SK-N-SH treated with all-trans-retinoic acid at 6 μM for 48 hours (cell line): ENCODE measurements at regions not wholly inside any gene's neighbourhood (a gene's known extent, or its start where the extent isn't known, plus 50 kb on each side); places are given as distances from the start of the nearest gene placed in this dataset.

Experiments used
- ATAC-seq: fragments of 200-7000 bp; cut with Tn5 transposase; 3 replicates; pipeline ENCODE4 v1.9.1; 2020; ENCODE audit warnings: mild to moderate bottlenecking, moderate library complexity
- ARNTL ChIP-seq: fragments of 450-650 bp; formaldehyde crosslinking; IDR thresholded peaks from 2 replicates; pipeline ENCODE4 v1.5.0; 2020; ENCODE audit warnings: low read depth, mild to moderate bottlenecking, moderate library complexity, borderline replicate concordance
- BACH2 ChIP-seq: fragments of 250-450 bp; sonication (Bioruptor Pico); IDR thresholded peaks from 2 replicates; pipeline ENCODE4 v1.9.0; 2021; ENCODE audit warnings: mild to moderate bottlenecking, borderline replicate concordance
- CREB5 ChIP-seq: fragments of 250-450 bp; sonication (Bioruptor Pico); IDR thresholded peaks from 2 replicates; pipeline ENCODE4 v1.5.1; 2020; ENCODE audit warnings: low read depth, mild to moderate bottlenecking, moderate library complexity
- CSDC2 ChIP-seq: fragments of 250-450 bp; sonication (Bioruptor Pico); IDR thresholded peaks from 2 replicates; pipeline ENCODE4 v1.5.0; 2020; ENCODE audit warnings: mild to moderate bottlenecking, moderate library complexity
- CSRNP3 ChIP-seq: fragments of 250-450 bp; sonication (Bioruptor Pico); IDR thresholded peaks from 2 replicates; pipeline ENCODE4 v1.5.1; 2021; ENCODE audit warnings: mild to moderate bottlenecking, moderate library complexity
- ESRRG ChIP-seq: fragments of 250-450 bp; sonication (Bioruptor Pico); IDR thresholded peaks from 2 replicates; pipeline ENCODE4 v1.6.1; 2021; ENCODE audit warnings: mild to moderate bottlenecking
- GLIS3 ChIP-seq: fragments of 250-450 bp; sonication (Bioruptor Pico); IDR thresholded peaks from 2 replicates; pipeline ENCODE4 v1.5.0; 2020; ENCODE audit warnings: mild to moderate bottlenecking, moderate library complexity
- ISL1 ChIP-seq: fragments of 250-450 bp; sonication (Bioruptor Pico); IDR thresholded peaks from 2 replicates; pipeline ENCODE4 v2.1.2; 2022; ENCODE audit warnings: mild to moderate bottlenecking, moderate library complexity
- OSR1 ChIP-seq: fragments of 250-450 bp; sonication (Bioruptor Pico); IDR thresholded peaks from 2 replicates; pipeline ENCODE4 v1.8.0; 2022; ENCODE audit warnings: moderate library complexity, mild to moderate bottlenecking, inconsistent platforms
- PATZ1 ChIP-seq: fragments of 250-450 bp; sonication (Bioruptor Pico); IDR thresholded peaks from 2 replicates; pipeline ENCODE4 v1.8.0; 2020; ENCODE audit warnings: mild to moderate bottlenecking, moderate library complexity, borderline replicate concordance
- POU6F1 ChIP-seq: fragments of 250-450 bp; sonication (Bioruptor Pico); IDR thresholded peaks from 2 replicates; pipeline ENCODE4 v1.8.0; 2021; ENCODE audit warnings: low read depth, mild to moderate bottlenecking, moderate library complexity, borderline replicate concordance
- PPARA ChIP-seq: fragments of 250-450 bp; sonication (Bioruptor Pico); IDR thresholded peaks from 2 replicates; pipeline ENCODE4 v1.5.0; 2020; ENCODE audit warnings: mild to moderate bottlenecking, borderline replicate concordance
- RARB ChIP-seq: fragments of 250-450 bp; sonication (Bioruptor Pico); IDR thresholded peaks from 2 replicates; pipeline ENCODE4 v1.8.0; 2021; ENCODE audit warnings: mild to moderate bottlenecking, moderate library complexity
- SNAI2 ChIP-seq: fragments of 250-450 bp; sonication (Bioruptor Pico); IDR thresholded peaks from 2 replicates; pipeline ENCODE4 v1.5.0; 2020; ENCODE audit warnings: mild to moderate bottlenecking, moderate library complexity
- TCF4 ChIP-seq: fragments of 250-450 bp; sonication (Bioruptor Pico); IDR thresholded peaks from 2 replicates; pipeline ENCODE4 v1.8.0; 2021; ENCODE audit warnings: mild to moderate bottlenecking, moderate library complexity, borderline replicate concordance
- TOX ChIP-seq: fragments of 250-450 bp; sonication (Bioruptor Pico); IDR thresholded peaks from 2 replicates; pipeline ENCODE4 v1.8.0; 2021; ENCODE audit warnings: mild to moderate bottlenecking, moderate library complexity, borderline replicate concordance
- TSHZ2 ChIP-seq: fragments of 250-450 bp; sonication (Bioruptor Pico); IDR thresholded peaks from 2 replicates; pipeline ENCODE4 v1.5.0; 2020; ENCODE audit warnings: mild to moderate bottlenecking, moderate library complexity
- ZC3H10 ChIP-seq: fragments of 250-450 bp; sonication (Bioruptor Pico); IDR thresholded peaks from 2 replicates; pipeline ENCODE4 v1.5.1; 2021; ENCODE audit warnings: mild to moderate bottlenecking, moderate library complexity
- ZFP3 ChIP-seq: fragments of 250-450 bp; sonication (Bioruptor Pico); IDR thresholded peaks from 2 replicates; pipeline ENCODE4 v1.5.0; 2020; ENCODE audit warnings: mild to moderate bottlenecking, moderate library complexity
- ZFP30 ChIP-seq: fragments of 450-650 bp; formaldehyde crosslinking; IDR thresholded peaks from 2 replicates; pipeline ENCODE4 v1.5.0; 2022; ENCODE audit warnings: mild to moderate bottlenecking, moderate library complexity
- ZNF565 ChIP-seq: fragments of 450-650 bp; formaldehyde crosslinking; conservative IDR thresholded peaks from 2 replicates; pipeline ENCODE4 v1.5.0; 2020; ENCODE audit warnings: low read depth, mild to moderate bottlenecking, moderate library complexity
- ZNF8 ChIP-seq: fragments of 450-650 bp; formaldehyde crosslinking; IDR thresholded peaks from 2 replicates; pipeline ENCODE4 v1.5.0; 2020; ENCODE audit warnings: mild to moderate bottlenecking, moderate library complexity

- ATAC-seq: no peak
- no peak for TF ChIP-seq ZFP3
- TF ChIP-seq CSDC2: no peak
- no peak for TF ChIP-seq POU6F1 (CRISPR knock-in tag)
- TF ChIP-seq BACH2: no peak
- TF ChIP-seq ISL1 (CRISPR knock-in tag): no peak
- no peak for TF ChIP-seq ESRRG (CRISPR knock-in tag)
- TF ChIP-seq PATZ1 (CRISPR knock-in tag): no peak
- TF ChIP-seq CSRNP3: no peak
- TF ChIP-seq OSR1: no peak
- TF ChIP-seq ARNTL (CRISPR knock-in tag): no peak
- TF ChIP-seq TOX (CRISPR knock-in tag): no peak
- no peak for TF ChIP-seq RARB
- TF ChIP-seq TCF4 (CRISPR knock-in tag): no peak
- TF ChIP-seq CREB5 (CRISPR knock-in tag): no peak
- no peak for TF ChIP-seq TSHZ2 (CRISPR knock-in tag)
- TF ChIP-seq GLIS3 (CRISPR knock-in tag): no peak
These were observed 344.0 kb upstream of the NWD2 start for GRCh38 chr4:36900446-36900987.

DNA sequence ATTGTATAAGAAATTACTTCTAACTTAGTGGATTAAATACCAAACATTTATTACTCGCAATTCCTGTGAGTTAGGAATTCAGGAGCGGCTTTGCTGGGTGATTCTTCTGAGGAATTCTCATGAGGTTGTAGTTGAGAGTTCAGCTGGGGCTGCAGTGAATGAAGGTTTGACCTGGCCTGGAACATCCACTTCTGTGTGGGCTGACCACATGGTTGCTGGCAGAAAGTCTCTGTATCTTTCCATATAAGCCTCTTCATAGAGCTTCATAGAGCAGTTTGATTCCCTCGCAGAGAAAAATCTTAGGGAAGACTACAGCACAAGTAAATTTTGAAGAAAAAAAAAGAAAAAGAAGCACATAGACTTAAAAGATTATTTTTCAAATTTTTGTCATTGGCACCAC, 339.7 kb upstream of the NWD2 start:
- no peak for ATAC-seq
- TF ChIP-seq PPARA (CRISPR knock-in tag) (no peak), TOX (CRISPR knock-in tag) (no peak), ZFP30 (CRISPR knock-in tag) (no peak), ISL1 (CRISPR knock-in tag) (no peak), OSR1 (no peak), BACH2 (no peak), ARNTL (CRISPR knock-in tag) (no peak), ZFP3 (no peak), PATZ1 (CRISPR knock-in tag) (no peak), ESRRG (CRISPR knock-in tag) (no peak), TCF4 (CRISPR knock-in tag) (no peak), ZNF8 (CRISPR knock-in tag) (no peak), ZC3H10 (CRISPR knock-in tag) (no peak), CSDC2 (no peak), SNAI2 (CRISPR knock-in tag) (no peak), CREB5 (CRISPR knock-in tag) (no peak), RARB (no peak), ZNF565 (CRISPR knock-in tag) (no peak), CSRNP3 (no peak)
